Left hindlimb (tissue), 1 donor: ENCODE measurements at regions not wholly inside any gene's neighbourhood (a gene's known extent, or its start where the extent isn't known, plus 50 kb on each side); places are given as distances from the start of the nearest gene placed in this dataset.
"Not testable (repeated sequence)": the region's sequence is repeated elsewhere in the genome, so short reads cannot be mapped to it uniquely, and the experiment has no call there.

Source experiments
- DNase-seq: peaks from one replicate; pipeline ENCODE4 v3.0.0-alpha.2; 2018

DNA sequence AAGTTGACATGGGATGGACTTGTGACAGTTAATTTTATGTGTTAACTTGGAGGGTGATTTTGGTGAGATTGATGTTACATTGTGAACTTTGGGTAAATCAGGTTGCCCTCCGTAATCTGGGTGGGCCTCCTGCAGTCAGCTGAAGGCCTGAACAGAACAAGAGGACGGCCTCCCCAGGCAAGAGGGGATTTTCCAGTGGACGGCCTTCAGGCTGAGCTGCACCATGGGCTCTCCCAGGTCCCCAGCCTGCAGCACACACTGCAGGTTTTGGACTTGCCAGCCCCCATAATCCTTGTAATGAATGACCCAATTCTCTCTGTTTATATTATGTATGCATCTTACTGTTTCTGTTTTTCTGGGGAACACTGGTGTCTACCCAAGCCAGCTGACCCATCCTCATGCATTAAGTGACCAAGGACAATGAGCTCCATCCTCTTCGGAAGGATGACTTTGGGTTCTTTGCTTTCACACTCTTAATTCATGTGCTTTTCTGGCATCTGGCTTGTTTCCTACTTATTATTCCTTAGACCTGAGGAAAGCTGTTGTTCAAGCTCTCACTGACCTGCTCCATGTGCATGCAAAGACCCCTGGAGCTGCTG, 64.2 kb downstream of the DACT2 start:
- DNase-seq, result no peak

DNA sequence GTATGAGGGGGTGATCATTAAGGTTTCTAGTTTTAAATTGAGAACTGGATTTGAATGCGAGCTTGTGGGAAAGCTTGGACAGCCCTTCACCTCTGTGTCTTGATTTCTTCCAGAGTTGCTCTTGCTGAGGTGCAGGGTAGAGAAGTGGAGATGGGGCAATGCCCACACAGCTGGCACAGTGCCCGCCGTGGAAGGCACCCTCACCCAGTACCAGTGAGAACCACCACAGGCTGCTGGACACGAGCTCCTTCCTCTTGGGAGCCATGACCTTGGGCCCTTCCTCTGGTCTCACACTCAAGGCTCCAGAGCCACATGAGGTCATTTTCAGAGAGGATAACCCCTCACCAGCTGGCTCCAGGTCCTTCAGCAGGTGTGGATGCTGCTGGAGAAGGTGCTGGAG, 67.3 kb downstream of the DACT2 start:
- DNase-seq, result no peak

DNA sequence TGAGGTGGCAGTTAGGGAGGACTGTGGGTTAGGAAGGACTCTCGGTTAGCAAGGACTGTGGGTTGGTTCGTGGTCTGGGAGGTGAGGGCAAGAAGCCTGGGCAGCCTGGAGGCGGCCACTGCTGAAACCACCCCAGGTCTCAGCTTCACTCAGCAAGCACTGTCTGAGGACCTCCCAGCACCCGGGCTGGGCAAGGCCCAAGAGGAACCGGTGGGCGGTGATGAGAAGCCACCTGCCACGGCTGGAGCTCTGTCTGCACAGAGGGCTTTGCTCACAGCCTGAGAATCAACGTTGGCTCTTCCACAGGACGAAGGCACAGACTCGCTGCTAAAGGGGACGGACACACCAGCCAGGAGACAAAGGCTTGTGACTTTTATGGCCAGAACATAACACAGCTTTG, 69.3 kb downstream of the DACT2 start:
- DNase-seq, result no peak

DNA sequence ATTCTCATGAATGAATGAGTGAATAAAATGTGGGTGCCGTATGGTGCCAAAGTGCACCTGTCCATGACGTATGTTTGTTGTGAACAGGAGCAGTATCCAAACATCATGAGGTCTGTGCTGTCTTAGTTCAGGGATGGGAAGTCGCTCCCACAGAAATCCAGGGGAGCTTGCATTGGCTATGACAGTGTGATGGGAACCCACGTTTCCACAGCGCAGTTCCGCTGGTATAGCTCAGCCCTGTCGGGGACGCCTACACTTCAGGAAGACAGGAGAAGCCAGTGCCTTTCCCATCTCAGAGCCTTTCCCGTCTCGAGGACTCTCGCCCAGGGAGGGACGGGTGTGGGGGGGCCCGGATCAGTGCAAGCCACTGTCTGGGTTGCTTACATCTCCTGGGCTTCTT, 69.8 kb downstream of the DACT2 start:
- no peak for DNase-seq

DNA sequence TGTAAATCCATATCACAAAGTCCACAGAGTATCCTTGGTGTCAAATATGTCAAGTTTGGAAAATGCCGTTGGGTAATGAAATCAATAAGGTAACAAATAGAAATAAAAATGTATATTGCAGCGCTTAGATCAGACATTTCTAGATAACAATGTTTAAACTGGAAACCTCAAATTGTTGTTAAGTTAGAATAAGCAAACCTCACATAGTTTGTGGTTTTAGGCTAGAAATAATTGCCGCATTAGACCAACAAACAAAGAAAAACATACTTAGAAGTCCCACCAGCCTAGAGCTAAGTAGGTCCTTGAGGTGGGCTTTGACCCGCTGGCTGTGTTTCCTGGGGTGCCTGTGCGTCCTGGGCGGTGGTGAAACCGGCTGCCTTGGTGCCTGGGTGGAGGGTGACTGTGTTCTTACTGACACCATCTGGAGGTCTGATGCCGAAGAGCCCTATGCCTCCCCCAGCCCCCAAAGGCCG, 71.4 kb downstream of the DACT2 start:
- DNase-seq, result no peak

DNA sequence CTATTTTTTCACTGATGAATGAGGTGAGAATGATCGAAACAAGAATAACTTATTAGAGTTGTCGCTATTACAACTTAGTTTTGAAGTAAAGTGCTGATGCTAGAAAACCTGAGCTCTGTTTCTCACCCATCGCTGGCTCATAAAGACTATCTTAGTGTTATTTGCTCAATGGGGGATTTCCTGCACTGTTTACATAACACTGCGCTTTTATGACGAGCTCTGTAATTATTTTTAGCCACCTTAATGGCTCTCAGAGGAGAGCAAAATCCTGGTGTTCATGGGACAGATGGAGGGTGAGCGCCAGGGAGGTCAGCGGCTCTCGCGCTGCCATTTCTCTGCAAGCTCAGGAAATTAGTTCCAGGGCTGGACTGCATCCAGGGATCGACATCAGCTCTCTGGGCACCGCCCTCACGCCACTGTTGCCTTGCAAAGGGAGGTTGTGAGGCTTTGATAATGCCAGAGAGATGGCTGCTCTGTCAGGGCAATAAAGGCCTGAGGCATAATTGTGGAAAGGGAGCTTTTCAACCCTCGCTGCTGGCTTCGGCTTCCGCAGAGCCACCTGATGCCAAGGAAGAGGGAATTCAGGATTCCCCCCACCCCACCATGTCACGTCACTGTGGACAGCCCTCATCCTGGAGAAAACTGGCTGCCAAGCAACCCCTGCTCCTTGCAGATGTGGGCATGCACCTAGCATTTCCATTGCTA, 72.0 kb downstream of the DACT2 start:
- DNase-seq, result peak; percentile 73

DNA sequence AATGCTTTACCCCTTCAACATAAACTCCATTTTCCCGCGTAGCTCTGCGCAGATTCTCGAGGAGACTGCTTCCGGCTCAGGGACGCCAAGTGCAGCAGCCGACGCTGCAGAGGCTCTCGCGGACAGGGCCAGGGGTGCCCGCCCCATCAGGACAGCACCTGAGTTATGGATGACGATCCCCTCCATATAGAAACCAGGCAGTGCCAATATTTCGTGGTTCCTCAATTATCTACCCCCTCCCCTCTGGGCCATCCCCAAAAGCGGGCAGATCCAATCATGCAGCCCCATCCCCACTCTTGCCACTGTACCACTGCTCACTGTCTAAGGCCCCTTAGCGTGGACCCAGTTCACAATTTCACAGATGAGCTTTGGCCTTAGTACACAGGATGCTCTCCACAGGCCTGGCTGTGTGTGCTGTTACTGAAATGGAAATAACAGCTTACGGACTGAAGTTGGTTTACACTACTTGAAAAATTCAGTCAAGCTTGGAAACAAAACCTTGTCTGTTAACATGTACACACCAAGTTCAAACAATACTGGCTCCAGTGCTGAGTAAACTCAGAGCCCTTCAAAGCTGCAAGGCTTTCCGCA, 74.5 kb downstream of the DACT2 start:
- DNase-seq, result no peak

GRCh38 chr6:168243812-168244376, 75.7 kb downstream of the DACT2 start:
- no peak for DNase-seq

- no peak for DNase-seq
Observed at GRCh38 chr6:168242940-168243225, 76.7 kb downstream of the DACT2 start.

GRCh38 chr6:168242111-168242939, 77.3 kb downstream of the DACT2 start:
- DNase-seq, result no peak

DNA sequence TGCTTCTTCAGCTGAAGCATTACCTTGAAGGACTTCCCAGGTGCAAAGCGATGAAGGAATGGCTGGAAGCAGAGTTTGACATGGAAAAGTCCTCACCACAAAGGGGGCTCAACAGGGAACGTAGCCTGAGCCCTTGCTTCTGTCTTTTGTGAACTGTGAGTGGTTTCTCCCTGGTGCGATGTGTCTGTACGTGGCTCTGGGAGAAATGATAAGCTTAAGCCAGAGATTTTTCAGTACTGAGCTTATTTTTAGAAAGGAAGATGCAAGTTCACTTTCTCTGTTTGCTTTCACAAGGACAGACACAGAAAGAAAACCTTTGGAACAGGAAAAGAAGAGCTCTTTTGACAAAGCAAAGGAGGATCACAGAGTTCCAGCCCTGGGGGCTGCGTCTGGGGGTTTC, 79.4 kb downstream of the DACT2 start:
- no peak for DNase-seq

GRCh38 chr6:168239044-168239773, 80.4 kb downstream of the DACT2 start:
- DNase-seq, result no peak

- DNase-seq, result no peak
Observed at GRCh38 chr6:168238159-168238909, 81.2 kb downstream of the DACT2 start.

DNA sequence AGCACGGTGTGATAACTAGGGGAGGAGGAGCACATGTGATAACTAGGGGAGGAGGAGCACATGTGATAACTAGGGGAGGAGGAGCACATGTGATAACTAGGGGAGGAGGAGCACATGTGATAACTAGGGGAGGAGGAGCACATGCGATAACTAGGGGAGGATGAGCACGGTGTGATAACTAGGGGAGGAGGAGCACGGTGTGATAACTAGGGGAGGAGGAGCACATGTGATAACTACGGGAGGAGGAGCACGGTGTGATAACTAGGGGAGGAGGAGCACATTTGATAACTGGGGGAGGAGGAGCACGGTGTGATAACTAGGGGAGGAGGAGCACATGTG, 85.7 kb downstream of the DACT2 start:
- DNase-seq, result not testable (repeated sequence)

DNA sequence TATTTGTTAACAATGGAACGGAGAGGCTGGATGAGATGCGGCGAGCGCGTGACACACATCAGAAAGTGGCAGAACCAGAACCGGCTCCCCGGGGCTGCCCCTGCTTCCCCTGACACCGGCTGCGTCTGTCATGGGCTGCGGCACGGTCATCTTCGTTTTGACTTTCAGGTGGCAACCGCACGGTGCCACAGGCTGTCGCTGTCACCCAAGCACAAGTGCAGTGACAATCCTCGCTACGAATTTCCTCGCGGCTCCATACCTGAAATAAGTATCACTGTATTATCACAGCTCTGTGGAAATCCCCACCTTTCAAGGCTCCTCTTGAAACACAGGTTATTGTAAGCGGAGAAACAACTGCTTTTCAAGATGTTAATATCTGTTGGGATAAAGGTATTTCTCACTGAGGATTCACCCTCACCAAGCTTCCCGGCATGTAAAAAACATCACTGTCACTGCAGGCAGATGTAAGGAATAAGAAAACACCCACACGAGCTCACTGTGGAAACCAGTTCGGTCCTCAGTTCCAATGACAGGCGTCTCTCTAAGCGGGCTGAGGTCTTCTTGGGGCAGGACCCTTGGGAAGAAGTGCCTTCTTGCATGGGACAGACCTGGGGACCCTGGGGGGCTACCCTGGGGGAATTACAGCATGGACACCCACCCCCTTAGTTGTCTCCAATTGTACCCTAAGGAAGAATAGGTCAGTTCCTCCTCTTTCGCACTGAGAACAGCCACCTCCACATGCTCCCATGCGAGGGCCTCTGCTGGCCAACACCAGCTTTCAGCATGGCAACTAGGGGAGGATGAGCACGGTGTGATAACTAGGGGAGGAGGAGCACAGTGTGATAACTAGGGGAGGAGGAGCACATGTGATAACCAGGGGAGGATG, 86.3 kb downstream of the DACT2 start:
- no peak for DNase-seq

GRCh38 chr6:168232528-168232927, 87.0 kb downstream of the DACT2 start:
- no peak for DNase-seq

DNA sequence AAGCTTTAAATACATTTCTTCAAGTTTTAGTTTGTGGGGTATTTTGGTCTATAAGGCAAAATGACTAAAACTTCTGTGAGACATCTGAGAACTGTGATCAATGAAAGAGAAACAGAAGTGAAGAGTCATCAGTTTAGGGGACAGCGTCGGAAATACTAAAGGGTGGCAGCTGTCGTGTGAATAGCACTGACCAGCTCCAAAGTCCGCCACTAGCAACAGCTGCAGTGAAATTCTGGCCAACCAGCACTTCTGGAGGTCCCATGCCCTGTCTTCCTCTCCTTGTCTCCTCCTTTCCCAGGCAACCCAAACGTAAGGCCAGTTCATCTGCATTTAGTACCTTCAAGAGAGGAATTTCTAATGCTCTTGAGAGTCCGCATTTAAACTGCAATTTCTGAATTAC, 87.5 kb downstream of the DACT2 start:
- no peak for DNase-seq

DNA sequence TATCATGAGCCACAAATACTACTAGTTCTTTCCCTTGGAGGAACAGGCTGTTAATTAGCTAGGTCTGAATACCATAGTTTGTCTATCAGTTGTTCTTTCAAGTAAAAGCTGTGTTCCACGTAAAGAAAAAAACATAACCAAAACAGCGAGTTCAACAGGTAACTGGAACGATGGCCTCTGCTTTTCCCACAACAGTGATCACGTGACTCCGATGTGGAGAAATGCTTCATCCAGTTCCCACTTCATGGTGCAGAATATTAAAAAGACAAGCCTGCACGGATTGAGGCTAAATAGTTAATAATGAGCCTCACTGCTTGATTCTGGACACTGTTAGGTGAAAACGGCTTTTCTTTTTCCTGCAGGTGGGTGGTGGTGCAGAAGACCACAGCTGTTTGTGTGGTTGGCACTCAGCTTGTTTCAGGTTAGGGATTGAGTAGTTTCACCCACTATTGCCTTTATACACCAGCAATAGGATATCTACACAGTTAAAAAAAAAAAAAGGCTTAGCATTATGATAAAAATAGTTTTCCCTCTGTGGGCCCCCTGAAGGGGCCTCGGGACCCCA, 88.1 kb downstream of the DACT2 start:
- no peak for DNase-seq

GRCh38 chr6:168229368-168229752, 90.2 kb downstream of the DACT2 start:
- no peak for DNase-seq

DNA sequence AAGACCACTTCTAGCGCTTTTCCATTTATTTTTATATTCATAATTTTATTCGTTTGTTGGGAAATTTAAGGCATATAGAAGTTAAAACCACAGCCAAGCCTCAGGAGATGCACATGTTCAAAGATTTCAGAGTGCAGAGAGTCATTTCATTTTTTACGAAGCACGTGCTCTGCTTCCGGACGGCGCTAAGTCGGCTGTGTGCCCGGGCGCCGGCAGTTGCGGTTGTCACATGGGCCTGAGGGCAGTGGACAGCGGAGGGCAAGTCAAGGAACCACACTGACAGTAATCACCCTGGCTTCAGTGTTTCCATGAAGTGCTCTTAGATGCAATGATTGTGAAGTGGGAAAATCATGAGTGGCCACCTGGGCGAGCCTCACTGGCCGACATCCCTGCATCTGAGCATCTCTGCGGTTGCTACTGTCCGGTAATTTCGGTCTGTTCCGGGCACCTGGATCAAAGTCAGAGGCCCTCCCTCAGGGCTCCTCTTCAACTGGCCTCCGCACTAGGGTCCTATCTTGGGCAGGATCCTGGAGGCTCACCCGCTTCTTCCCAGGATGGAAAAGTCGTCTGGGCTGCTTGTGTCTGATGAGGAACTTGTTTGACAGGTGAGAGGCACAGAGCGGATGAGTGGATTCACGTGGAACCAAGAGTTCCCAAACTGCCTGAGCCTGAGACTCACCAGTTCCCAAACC, 90.8 kb downstream of the DACT2 start:
- no peak for DNase-seq
